Stomach (tissue), 4 donors: ENCODE measurements at regions not wholly inside any gene's neighbourhood (a gene's known extent, or its start where the extent isn't known, plus 50 kb on each side); places are given as distances from the start of the nearest gene placed in this dataset.

Experiments
- POLR2AphosphoS5 ChIP-seq, 3 donors: sonication (generic); formaldehyde crosslinking; IDR thresholded peaks; one replicate each; pipeline ENCODE4 v1.6.1; 2016; ENCODE audit warnings: antibody characterized with exemption in 3 of 3
- TF ChIP-seq, protein P1 (sequence below), 7 experiments: fragments of 450-650 bp in 4 of 7; fragments of 200-600 bp in 3 of 7; sonication (generic) in 3 of 7; IDR thresholded peaks; one replicate each; pipeline ENCODE4 v1.5.1; 2016 to 2019; ENCODE audit warnings: antibody characterized with exemption in 7 of 7, control low read depth in 2 of 7, mild to moderate bottlenecking in 1 of 7

DNA sequence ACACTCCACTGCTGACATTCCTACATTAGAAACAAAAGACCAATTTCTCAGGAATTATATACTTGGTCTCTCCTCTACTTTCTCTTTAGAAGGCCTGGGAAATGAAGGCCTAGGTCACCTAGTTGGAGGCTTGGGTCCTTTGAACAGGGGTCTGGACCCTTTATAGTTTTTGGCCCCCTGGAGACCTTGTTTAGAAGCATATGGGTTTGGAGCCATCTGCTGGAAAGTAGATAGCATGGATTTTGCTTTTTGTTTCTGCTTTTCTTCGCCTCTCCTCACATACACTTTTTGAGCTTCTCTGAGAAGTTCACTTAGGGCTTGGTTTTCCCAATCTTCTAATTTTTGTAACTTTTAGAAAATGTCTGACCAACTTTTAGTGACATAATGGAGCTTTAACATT, 67.1 kb upstream of the CDK20 start:
- TF ChIP-seq, protein P1, sequence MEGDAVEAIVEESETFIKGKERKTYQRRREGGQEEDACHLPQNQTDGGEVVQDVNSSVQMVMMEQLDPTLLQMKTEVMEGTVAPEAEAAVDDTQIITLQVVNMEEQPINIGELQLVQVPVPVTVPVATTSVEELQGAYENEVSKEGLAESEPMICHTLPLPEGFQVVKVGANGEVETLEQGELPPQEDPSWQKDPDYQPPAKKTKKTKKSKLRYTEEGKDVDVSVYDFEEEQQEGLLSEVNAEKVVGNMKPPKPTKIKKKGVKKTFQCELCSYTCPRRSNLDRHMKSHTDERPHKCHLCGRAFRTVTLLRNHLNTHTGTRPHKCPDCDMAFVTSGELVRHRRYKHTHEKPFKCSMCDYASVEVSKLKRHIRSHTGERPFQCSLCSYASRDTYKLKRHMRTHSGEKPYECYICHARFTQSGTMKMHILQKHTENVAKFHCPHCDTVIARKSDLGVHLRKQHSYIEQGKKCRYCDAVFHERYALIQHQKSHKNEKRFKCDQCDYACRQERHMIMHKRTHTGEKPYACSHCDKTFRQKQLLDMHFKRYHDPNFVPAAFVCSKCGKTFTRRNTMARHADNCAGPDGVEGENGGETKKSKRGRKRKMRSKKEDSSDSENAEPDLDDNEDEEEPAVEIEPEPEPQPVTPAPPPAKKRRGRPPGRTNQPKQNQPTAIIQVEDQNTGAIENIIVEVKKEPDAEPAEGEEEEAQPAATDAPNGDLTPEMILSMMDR (IDR thresholded peaks at IDR 0.05) = no peak
- TF ChIP-seq POLR2AphosphoS5 (IDR thresholded peaks at IDR 0.05) = no peak
